Liver (tissue), 3 donors: ENCODE measurements at regions not wholly inside any gene's neighbourhood (a gene's known extent, or its start where the extent isn't known, plus 50 kb on each side); places are given as distances from the start of the nearest gene placed in this dataset.

Experiments used
- GABPA ChIP-seq, 2 donors: IDR thresholded peaks in 1 of 2; conservative IDR thresholded peaks in 1 of 2; 2 replicates each; pipeline ENCODE4 v1.6.1; 2016; ENCODE audit warnings: antibody characterized with exemption in 2 of 2, mild to moderate bottlenecking in 1 of 2, moderate library complexity in 1 of 2
- MAX ChIP-seq: IDR thresholded peaks from 2 replicates; pipeline ENCODE4 v1.6.1; 2016; ENCODE audit warnings: antibody characterized with exemption
- REST ChIP-seq: IDR thresholded peaks from 2 replicates; pipeline ENCODE4 v1.6.1; 2016; ENCODE audit warnings: antibody characterized with exemption, mild to moderate bottlenecking
- TAF1 ChIP-seq: conservative IDR thresholded peaks from 2 replicates; pipeline ENCODE4 v1.6.1; 2016; ENCODE audit warnings: antibody characterized with exemption, mild to moderate bottlenecking
- YY1 ChIP-seq: IDR thresholded peaks from 2 replicates; pipeline ENCODE4 v1.6.1; 2016; ENCODE audit warnings: antibody characterized with exemption, mild to moderate bottlenecking
- TF ChIP-seq, protein P1 (sequence below): fragments of 150-350 bp; IDR thresholded peaks from 2 replicates; pipeline ENCODE4 v1.5.1; 2017; ENCODE audit warnings: improper control_type of control experiment, low read depth, low read length; ENCODE audit not compliant: missing input control
- TF ChIP-seq, protein P2 (sequence below): IDR thresholded peaks from 2 replicates; pipeline ENCODE4 v1.6.1; 2016; ENCODE audit warnings: antibody characterized with exemption
- donor health status: healthy.
- donor health status: healthy.

GRCh38 chr6:97882755-97883154, 599.7 kb upstream of the MMS22L start:
- TF ChIP-seq, protein P1, sequence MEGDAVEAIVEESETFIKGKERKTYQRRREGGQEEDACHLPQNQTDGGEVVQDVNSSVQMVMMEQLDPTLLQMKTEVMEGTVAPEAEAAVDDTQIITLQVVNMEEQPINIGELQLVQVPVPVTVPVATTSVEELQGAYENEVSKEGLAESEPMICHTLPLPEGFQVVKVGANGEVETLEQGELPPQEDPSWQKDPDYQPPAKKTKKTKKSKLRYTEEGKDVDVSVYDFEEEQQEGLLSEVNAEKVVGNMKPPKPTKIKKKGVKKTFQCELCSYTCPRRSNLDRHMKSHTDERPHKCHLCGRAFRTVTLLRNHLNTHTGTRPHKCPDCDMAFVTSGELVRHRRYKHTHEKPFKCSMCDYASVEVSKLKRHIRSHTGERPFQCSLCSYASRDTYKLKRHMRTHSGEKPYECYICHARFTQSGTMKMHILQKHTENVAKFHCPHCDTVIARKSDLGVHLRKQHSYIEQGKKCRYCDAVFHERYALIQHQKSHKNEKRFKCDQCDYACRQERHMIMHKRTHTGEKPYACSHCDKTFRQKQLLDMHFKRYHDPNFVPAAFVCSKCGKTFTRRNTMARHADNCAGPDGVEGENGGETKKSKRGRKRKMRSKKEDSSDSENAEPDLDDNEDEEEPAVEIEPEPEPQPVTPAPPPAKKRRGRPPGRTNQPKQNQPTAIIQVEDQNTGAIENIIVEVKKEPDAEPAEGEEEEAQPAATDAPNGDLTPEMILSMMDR: no peak
- TF ChIP-seq MAX (no peak), TAF1 (no peak), YY1 (no peak), GABPA (IDR thresholded peaks at IDR 0.05 in 1 of 2, conservative IDR thresholded peaks at IDR 0.05 in 1 of 2) (no peak), REST (no peak)
- TF ChIP-seq, protein P2, sequence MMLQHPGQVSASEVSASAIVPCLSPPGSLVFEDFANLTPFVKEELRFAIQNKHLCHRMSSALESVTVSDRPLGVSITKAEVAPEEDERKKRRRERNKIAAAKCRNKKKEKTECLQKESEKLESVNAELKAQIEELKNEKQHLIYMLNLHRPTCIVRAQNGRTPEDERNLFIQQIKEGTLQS: no peak
